Lung (tissue), 11 donors: ENCODE measurements at regions not wholly inside any gene's neighbourhood (a gene's known extent, or its start where the extent isn't known, plus 50 kb on each side); places are given as distances from the start of the nearest gene placed in this dataset.

Experiments
- ATAC-seq: fragments of 200-7000 bp; cut with Tn5 transposase; one replicate; pipeline ENCODE4 v1.9.1; 2020; ENCODE audit warnings: moderate number of reproducible peaks; ENCODE audit not compliant: insufficient read depth, low FRiP score
- DNase-seq, 3 donors: peaks; one replicate each; pipeline ENCODE4 v3.0.0-alpha.2; 2013 to 2017
- H3K27ac ChIP-seq, 2 donors: one replicate each; pipeline ENCODE4 v1.5.1; 2013; ENCODE audit warnings: mild to moderate bottlenecking in 2 of 2, moderate library complexity in 2 of 2, control low read depth in 1 of 2, inconsistent platforms in 1 of 2, low read depth in 1 of 2, low read length in 1 of 2
- H3K27me3 ChIP-seq, 3 donors: one replicate each; pipeline ENCODE4 v1.5.1; 2013; ENCODE audit warnings: low read length in 2 of 3; ENCODE audit not compliant: control insufficient read depth in 3 of 3, insufficient read depth in 3 of 3
- H3K36me3 ChIP-seq, 4 donors: one replicate each; pipeline ENCODE4 v1.5.1; 2013; ENCODE audit warnings: low read length in 4 of 4, mild to moderate bottlenecking in 1 of 4, moderate library complexity in 1 of 4; ENCODE audit not compliant: control insufficient read depth in 4 of 4, insufficient read depth in 4 of 4
- H3K4me1 ChIP-seq, 5 donors: one replicate each; pipeline ENCODE4 v1.5.1; 2013; ENCODE audit warnings: low read length in 5 of 5, mild to moderate bottlenecking in 2 of 5, moderate library complexity in 1 of 5; ENCODE audit not compliant: control insufficient read depth in 5 of 5, insufficient read depth in 5 of 5
- H3K4me3 ChIP-seq: one replicate; pipeline ENCODE4 v1.5.1; 2013; ENCODE audit warnings: mild to moderate bottlenecking, control low read depth, moderate library complexity
- H3K9ac ChIP-seq, 2 donors: one replicate each; pipeline ENCODE4 v1.5.1; 2013; ENCODE audit warnings: low read length in 2 of 2, control low read depth in 1 of 2; ENCODE audit not compliant: insufficient read depth in 1 of 2
- H3K9me3 ChIP-seq, 4 donors: one replicate each; pipeline ENCODE4 v1.5.1; 2013; ENCODE audit warnings: low read length in 3 of 4, mild to moderate bottlenecking in 1 of 4, moderate library complexity in 1 of 4; ENCODE audit not compliant: control insufficient read depth in 4 of 4, insufficient read depth in 3 of 4
- WGBS, 2 donors: extraction: QIAGEN DNeasy Blood & Tissue Kit; methylation state at CpG; one replicate each; pipeline ENCODE4 v1.1.7; 2013; 5-methylcytosine and 5-hydroxymethylcytosine counted together
- TF ChIP-seq, protein P1 (sequence below): IDR thresholded peaks from 2 replicates; pipeline ENCODE4 v1.5.1; 2012; ENCODE audit warnings: mild to moderate bottlenecking; ENCODE audit errors: control extremely low read depth, extremely low read depth
- donor health status: control.
- donor health status: control.
- donor health status: Bipolar disorder and iron deficiency.
- donor health status: healthy.
- donor health status: DM: yes; HTN: yes; CAD: no.

GRCh38 chr20:55855052-55855451 lies 150.3 kb downstream of the CBLN4 start:
- WGBS, 2 donors, result 76 to 90% methylated on average over 1 of the region's 1 CpG
- no peaks in the 10 kb centered on the region for H3K4me1 ChIP-seq
- H3K4me3 ChIP-seq, result no peak overlapping the region
- H3K27me3 ChIP-seq, result no peaks in the 10 kb centered on the region
- ATAC-seq, result no peak
- H3K27ac ChIP-seq, result no peak overlapping the region
- no peaks in the 10 kb centered on the region for H3K9me3 ChIP-seq
- TF ChIP-seq, protein P1, sequence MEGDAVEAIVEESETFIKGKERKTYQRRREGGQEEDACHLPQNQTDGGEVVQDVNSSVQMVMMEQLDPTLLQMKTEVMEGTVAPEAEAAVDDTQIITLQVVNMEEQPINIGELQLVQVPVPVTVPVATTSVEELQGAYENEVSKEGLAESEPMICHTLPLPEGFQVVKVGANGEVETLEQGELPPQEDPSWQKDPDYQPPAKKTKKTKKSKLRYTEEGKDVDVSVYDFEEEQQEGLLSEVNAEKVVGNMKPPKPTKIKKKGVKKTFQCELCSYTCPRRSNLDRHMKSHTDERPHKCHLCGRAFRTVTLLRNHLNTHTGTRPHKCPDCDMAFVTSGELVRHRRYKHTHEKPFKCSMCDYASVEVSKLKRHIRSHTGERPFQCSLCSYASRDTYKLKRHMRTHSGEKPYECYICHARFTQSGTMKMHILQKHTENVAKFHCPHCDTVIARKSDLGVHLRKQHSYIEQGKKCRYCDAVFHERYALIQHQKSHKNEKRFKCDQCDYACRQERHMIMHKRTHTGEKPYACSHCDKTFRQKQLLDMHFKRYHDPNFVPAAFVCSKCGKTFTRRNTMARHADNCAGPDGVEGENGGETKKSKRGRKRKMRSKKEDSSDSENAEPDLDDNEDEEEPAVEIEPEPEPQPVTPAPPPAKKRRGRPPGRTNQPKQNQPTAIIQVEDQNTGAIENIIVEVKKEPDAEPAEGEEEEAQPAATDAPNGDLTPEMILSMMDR, result no peak
- DNase-seq, result no peak
- H3K9ac ChIP-seq, result no peak overlapping the region
- H3K36me3 ChIP-seq, result no peaks in the 10 kb centered on the region

DNA sequence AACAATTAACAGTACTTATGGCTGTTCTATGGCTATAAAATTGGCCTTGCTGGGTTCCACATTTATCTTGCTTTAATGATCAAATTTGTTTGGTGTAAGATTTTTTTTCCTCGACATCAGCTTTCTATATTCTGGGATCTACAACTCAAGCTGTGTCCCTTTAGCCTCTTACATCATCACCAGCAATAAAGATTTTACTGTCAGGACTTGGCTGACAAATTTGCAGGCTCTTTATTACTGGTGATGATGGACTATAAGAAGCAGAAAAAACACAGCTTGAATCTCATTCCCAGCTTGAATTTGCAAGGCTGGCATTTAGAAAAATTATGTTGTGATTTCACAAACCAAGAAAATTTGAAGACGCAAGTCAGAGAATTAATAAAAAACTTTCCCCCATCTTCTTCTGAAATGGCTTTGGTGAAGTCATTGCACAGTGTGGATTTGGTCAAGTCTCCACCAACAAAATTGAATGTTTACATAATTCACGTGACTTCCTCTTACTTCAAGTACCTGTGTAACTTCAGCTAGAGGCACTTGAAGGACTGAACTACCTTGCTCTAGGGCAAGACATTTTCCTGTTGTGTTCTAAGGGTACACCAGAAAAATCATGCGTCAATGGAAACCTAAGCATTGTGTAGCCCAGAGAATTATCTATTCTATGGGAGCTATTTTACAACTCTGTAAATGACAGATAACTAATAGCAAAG lies 175.0 kb downstream of the CBLN4 start:
- H3K4me1 ChIP-seq, result peaks cover 0 to 3% (median 1%) of the 10 kb centered on the region in 5 donors
- H3K9me3 ChIP-seq, result no peaks in the 10 kb centered on the region
- no peak overlapping the region for H3K9ac ChIP-seq
- no peak overlapping the region for H3K27ac ChIP-seq
- H3K27me3 ChIP-seq, result no peaks in the 10 kb centered on the region
- TF ChIP-seq, protein P1, result no peak
- WGBS, 2 donors, result 57 to 71% methylated on average over 4 of the region's 4 CpGs
- no peak overlapping the region for H3K4me3 ChIP-seq
- DNase-seq (peak in 2 of 3 donors; percentile 8 to 63), ATAC-seq (no peak)
- no peaks in the 10 kb centered on the region for H3K36me3 ChIP-seq

DNA sequence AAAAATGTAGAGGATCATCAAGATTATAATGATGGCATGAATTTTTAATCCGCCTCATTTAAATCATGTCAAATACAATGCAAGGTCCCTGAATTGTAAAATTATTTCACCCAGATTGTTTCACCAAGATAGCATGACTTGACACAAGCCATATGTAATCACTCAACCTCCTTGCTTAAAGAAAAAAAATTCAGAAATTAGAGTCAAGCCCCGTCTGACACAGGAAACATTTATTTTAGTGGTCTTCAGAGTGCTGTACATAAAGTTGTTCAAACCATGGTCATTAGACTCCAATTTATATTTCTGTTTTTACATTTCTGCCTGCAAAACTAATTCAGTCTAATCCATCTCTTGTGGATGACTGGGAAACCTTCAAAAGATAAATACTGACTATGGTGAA lies 200.2 kb downstream of the CBLN4 start:
- Histone ChIP-seq H3K27me3 (no peaks in the 10 kb centered on the region), H3K9ac (no peak overlapping the region), H3K4me1 (no peaks in the 10 kb centered on the region), H3K9me3 (peaks cover 0 to 1% (median 0%) of the 10 kb centered on the region in 4 donors), H3K4me3 (no peak overlapping the region), H3K36me3 (no peaks in the 10 kb centered on the region), H3K27ac (no peak overlapping the region)
- WGBS, 2 donors, result 75 to 77% methylated on average over 2 of the region's 2 CpGs
- no peak for ATAC-seq
- TF ChIP-seq, protein P1, result no peak
- DNase-seq, result peak in 1 of 3 donors; percentile 2
